ENCODE measurements at regions not wholly inside any gene's neighbourhood (a gene's known extent, or its start where the extent isn't known, plus 50 kb on each side); places are given as distances from the start of the nearest gene placed in this dataset.
"Not testable (repeated sequence)": the region's sequence is repeated elsewhere in the genome, so short reads cannot be mapped to it uniquely, and the experiment has no call there.

DNA sequence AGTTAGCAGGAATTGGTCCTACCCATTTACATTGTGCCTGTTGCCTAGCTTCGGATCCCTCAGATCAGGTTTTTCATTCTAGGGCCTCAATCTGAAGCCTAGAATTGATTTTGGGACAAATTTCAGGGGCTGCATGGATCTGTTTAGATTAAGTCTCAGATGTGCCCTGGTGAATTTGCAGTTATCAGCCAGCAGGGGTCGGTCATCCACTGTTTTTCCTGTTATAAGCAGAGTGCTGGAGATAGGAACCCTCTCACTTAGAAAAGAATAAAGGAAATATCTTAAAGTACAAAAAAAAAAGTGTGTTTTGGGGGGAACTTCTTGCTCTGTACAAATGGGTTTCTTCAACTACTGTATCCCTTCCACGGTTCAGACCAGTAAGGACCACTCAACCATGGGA, 212.5 kb downstream of the BCHE start:
- DNase-seq = no peak

DNA sequence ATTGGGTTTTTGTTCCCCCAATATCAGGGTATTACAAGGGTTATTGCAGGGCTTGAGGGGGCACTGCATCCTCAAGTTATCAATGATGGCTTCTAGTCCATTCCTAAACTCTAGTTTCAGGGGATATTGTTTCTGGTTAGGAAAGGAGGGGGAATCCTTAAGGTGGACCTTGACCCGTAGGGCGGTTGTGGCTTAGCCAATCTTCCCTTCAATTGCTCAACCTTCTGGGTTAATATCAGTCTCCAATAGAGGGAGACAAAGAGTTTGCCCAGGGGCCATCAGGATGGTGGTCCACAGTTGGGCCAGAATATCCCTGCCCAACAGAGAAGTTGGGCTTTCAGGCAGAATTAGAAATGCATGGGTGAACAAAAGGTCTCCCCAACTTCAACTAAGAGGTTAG, 214.9 kb downstream of the BCHE start:
- DNase-seq = no peak

DNA sequence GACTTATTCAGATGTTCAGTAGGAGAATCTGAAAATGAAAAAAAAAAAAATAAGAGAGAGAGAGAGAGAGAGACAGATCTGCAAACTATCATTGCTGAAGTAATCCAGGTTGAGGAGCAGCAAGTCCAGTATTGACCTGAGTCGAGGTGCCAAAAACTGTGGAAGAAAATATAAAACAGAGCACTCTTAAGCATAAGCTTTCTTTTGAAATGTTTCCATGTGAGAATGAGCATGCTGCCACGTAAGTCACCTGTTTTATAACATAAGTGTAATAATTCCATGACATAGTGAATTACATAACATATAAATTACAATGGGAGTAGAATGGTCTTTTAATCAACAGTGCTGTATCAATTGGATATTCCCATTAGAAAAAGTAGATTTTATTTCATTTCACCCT, 218.2 kb downstream of the BCHE start:
- no peak for DNase-seq

DNA sequence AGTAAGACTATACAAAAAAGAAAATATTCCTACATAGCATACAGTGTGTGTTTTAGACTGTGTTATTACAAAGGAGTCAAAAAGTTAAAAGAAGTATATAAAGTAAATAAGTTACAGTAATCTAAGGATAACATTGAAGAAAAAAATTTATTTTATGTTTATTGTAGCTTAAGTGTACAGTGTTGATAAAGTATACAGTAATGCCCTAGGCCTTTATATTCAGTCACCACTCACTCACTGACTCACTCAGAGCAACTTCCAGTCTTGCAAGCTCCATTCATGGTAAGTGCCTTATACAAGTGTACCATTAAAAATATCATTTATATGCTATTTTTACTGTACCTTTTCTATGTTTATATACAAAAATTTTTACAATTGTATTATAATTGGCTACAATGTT, 220.1 kb downstream of the BCHE start:
- no peak for DNase-seq

DNA sequence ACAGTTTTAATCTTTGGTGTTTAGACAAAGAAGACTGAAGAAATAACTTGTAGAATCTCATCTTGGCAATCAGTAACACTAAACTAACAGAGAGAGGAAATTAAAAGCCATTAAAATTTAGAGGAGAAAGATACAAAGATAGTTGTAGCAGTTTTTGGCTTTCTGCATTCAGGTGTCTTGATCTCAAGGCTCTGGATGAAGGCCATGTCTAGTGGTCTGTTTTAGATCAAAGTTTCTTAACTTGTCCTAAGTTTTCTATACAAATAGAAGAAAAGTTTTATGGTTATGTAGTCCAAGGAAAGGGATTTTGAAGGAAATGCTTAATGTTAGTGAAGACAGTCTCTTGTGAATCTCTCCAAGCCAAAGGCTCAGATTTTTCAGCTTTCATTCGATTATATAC, 222.9 kb downstream of the BCHE start:
- DNase-seq = no peak

DNA sequence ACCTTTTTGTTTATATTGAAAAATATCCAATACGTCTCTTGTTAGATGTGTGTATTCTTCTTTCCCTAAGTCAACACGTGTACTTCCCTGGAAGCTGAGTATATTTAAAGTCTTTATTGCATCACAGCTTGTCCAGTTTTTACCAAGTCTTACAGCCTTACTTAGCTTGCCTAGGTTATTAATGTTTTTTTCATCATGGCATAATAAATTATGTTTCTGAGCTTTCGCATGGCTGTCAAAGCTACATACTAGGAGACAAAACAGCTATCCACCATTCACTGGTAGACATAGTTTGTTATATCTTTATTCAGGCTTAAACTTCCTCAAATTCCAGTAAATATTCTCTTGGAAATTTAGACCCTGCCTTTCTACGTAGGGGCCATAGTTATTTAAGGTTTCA, 224.2 kb downstream of the BCHE start:
- DNase-seq = no peak

DNA sequence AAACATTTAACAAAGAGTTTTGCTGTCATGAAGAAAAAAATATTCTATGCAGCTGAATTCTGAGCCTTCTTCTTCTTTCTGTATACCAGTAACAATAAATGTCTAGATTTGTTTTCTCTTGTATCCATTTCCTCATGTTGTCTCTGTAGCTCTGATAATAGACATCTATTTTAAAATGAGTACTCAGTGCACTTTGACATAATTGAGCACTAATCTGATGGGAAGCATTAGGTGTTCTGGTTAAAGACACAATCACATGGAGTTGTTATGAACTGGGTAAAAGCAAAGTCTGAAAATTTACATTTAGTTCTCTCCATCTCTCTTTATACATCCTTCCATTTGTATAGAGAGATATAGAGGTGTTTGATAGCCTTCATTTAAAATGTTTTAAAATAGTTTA, 230.0 kb downstream of the BCHE start:
- DNase-seq = no peak

DNA sequence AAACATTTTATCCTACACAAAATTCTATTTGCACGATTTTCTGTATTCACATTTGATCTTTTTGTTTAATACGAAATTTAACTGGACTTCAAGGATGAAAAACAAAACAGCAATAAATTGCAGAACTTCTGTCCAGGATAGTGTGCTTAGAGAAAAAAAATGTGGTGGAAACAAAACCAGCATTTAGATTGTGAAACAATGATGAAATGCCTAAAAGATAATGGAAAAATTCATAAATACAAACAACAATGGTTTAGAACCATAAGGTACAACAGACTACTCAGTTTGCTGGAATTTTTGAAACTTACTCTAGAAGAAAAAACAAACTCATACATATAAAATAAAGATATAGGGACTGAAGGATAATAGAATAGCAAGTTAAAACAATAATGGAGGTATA, 234.0 kb downstream of the BCHE start:
- no peak for DNase-seq

DNA sequence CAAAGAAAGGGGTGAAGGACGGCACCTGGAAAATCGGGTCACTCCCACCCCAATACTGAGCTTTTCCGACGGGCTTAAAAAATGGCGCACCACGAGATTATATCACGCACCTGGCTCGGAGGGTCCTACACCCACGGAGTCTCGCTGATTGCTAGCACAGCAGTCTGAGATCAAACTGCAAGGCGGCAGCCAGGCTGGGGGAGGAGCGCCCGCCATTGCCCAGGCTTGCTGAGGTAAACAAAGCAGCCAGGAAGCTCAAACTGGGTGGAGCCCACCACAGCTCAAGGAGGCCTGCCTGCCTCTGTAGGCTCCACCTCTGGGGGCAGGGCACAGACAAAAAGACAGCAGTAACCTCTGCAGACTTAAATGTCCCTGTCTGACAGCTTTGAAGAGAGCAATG, 264.7 kb downstream of the BCHE start:
- DNase-seq = not testable (repeated sequence)

DNA sequence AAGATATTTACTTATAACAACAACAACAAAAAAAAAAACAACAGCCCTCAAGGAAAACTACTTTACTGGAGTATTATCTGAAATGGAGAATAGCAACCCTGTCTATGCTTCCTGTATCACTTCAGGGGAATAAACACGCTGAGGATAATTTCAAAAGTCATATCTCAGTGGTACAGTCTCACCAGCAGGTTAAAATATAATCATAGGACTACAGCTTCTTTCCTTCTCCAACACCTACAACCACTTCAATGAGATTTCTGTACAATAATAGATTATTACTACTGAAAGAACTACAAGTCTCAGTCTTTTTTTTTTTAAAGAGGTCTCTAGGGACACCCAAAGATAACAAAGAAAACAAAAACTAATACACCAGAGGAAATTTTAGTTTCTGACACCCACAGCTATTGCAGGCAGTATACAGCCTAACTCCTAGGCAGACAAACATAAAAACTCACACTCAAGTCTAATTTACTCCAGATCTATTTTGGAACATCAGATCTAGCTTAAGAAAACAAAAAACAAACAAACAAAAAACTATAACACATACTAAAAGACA, 268.2 kb downstream of the BCHE start:
- no peak for DNase-seq

DNA sequence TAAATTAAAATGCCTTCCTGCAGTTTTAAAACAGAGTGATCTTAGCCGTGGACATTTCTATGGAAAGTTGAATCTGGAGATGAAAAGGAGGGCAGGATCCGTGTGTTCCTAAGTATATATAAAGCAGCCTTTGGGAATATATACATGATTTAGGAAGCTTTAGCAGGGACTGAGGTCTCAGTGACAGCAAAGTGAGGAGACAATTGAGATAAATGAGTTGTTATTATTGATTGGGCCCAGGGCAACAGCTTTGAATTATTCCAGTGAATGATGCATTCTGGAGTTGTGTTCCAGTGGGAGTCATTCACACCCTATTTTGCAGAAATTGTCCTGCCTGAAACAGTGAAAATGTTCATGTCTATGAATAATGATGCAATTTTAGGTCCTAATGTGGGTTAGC, 281.4 kb downstream of the BCHE start:
- no peak for DNase-seq

DNA sequence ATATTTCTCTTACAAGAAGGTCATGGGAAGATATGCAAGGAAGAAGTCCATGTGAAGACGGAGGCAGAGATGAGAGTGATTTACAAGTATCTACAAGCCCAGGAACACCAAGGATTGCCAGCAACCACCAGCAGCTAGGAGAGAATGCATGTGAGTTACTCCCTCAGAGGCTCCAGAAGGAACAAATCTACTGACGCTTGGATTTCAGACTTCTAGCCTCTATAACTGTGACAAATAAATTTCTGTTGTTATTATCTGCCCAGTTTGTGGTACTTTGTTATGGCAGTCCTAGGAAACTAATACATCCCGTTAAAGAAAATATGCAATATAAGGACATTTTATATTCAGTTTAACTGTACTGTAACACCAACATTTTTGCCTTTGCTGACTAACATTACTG, 283.9 kb downstream of the BCHE start:
- no peak for DNase-seq

DNA sequence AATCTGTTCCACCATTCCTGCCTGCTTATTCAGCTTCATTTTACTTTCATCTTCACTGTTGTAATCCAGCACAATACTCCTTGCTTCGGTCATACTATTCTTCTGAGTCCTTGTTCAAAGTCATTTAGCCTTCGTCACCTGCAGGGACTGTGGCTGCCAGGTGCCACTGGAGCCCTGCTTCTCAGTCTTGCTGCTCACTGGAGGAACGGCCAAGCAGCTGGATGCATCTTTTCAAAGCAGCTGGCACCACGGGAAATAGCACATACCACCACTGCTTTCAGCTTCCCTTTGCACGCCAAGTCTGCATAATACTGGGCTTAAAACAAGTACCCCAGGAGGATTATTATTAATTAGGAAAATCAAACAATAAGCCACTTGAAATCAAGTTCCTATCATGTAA, 287.6 kb downstream of the BCHE start:
- DNase-seq = no peak

DNA sequence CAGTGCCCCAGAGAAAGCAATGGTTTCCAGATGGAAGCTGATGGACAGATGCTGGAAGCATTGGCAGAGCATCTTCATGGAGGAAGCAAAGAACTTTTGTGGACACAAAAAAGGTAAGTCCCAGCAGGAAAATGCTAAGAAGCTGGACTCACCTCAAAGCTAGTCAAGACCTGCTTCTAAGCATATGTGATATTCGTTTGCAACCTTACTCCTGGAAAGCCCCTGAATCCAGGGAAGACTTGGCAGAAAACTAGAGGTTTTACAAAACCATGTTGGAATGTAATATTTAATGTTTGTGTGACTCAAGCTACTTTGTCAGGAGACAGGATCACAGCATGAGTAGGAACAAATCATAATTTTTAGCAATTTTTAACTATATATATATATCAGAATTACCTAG, 288.2 kb downstream of the BCHE start:
- no peak for DNase-seq

DNA sequence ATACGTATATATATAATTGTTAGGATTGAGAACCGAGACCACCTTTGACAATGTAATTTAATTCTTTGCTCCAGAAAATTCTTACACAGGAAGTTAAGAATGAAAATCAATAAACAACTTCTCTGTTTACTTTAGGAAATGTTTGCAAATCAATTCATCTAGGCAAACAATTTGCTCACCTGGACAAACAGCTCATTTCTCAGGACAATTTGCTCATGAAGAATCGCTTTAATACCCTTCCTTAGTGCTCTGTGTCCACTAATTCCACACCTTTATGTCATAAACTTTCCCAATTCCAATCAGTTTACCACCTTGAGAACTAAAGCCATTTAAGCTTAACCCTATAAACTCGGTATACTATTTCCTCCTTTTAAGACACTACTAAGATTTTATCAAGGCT, 292.2 kb downstream of the BCHE start:
- DNase-seq = no peak

DNA sequence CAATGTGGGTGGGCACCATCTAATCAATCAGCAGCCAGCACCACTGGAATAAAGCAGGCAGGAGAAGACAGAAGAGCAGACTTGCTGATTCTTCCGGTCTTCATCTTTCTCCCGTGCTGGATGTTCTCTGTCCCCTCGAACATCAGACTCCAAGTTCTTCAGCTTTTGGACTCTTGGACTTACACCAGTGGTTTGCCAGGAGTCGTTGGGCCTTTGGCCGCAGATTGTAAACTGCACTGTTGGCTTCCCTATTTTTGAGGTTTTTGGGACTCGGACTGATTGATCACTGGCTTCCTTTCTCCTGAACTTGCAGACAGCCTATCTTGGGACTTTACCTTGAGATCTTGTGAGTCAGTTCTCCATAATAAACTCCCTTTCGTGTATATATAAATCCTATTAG, 292.8 kb downstream of the BCHE start:
- no peak for DNase-seq

DNA sequence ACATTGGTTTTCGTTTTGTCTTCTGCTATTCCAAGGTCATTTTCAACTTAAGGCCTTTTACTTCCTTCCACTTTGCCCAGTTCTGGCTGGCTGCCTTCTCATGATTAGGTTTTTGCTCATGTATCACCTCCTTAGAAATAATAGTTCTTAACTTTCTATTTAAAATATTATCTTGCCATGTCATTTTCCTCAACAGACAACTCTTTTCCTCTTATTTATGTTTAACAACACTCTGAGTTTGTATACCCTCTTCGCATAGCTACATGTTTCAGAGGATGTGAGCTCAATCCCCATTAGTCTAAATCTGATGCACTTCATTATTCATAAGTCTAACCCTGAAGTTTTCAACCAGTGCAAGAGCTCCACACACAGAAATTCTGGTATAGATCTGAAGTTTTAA, 299.1 kb downstream of the BCHE start:
- DNase-seq = no peak

DNA sequence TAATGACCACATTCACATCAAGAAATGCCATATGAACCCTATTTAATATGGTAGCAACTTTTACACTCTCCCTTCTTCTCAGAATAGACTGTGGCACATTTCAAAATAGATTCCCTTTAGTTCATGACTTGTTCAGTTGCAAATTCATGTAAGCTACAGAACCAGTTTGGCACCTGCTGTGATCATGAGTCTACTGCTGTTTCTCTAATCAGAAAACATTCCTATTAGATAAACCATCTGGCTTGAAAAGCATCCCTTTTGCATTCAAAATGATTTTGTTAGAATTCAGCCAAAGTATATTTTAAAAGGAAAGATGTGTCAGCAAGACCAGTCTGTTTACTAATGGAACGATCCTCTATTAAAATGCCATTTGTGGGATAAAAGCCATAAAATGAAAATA, 304.4 kb downstream of the BCHE start:
- no peak for DNase-seq

DNA sequence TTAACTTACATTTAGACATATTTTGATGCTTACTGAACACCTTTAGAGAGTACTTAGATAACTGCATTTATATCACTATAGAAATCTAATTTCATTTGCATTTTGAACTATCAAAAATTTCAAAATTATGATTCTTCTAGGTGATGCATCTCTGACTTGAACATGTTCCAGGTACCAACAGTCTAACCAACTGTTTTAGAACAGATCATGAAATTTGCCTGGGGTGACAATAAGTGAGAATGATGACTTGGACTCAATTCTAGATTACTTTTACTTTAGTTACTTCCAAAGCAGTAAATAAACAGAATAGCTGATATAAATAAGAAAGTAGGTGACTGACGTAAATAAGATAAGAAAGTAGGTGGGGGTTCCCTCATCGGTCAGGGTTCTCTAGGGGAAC, 307.8 kb downstream of the BCHE start:
- DNase-seq = no peak

DNA sequence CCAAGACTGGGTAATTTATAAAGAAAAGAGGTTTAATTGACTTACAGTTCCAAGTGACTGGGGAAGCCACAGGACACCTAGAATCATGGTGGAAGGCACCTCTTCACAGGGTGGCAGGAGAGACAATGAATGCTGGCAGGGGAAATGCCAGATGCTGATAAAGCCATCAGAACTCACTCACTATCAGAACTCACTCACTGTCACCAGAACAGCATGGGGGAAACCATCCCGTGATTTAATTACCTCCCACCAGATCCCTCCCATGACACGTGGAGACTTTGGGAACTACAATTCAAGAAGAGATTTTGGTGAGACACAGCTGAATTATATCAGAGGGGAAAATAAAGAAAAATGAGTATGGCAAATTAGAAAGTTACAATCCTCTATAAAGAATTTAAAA, 310.9 kb downstream of the BCHE start:
- DNase-seq = no peak

DNA sequence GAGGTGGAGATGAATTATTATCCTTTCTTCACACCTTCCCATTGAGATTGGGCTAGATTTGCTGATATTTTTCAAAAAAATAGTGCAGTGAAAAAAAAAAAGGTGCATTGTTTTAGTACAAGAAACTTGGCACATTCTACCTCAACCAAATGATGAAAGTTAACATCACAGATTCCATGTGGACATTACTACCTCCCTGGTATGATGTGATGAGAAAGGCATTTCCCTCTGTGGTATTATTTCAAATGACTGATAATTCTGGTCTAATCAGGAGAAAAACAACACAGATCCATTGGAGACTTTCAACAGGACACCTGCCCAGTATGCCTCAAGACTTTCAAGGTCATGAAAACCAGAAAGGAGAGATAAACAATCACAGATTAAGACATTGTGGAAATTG, 313.4 kb downstream of the BCHE start:
- DNase-seq = no peak

DNA sequence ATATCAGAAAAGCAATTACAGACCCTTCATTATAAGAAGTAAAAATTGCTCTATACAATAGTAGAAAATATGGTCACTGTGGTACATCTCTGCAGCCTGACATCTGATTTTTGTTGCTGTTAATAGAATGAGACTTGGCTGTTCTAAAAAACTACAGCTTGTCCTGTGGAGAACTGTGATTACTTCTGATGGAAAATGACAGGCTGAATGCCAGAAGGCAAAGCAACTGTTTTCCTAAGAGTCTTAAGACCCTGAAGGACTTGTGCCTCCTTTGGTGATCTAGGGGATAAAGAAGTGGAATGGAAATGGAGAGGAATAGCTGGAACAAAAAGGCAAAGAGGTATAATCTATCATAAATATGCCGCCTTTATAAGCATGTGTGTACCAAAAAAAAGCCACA, 314.8 kb downstream of the BCHE start:
- no peak for DNase-seq

DNA sequence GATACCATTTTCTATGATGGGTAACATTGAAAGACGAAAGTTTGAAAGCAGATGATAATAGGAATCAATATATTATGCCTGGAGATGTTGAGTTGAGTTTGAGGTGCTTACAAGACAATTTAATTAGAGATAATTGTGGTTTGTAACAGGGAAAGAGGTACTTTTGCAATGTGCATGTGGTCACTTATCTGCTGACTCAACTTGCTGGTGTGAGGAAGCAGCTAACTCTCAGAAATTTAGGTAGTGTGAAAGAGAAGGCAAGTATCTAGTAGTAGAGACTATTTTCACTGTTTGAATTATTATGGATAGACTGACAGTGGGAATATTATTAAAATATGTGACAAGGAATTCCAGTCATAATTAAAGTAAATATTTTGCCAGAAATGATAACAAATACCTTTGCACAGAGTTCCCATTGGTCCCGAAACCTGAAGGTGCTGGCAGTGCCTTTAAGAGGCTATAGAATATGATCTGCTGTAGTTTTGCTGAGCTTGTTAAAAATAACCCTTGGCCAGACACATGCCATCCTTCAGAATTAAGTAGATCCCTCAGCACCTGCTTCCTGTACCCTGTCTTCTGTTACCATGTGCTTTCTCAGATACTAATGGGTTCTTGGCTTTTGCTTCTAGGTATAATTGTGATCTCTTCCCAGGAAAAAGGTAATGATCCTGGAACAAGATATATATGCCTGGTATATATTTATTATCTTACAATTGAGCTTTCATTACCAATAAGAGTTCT, 315.9 kb downstream of the BCHE start:
- DNase-seq = no peak

DNA sequence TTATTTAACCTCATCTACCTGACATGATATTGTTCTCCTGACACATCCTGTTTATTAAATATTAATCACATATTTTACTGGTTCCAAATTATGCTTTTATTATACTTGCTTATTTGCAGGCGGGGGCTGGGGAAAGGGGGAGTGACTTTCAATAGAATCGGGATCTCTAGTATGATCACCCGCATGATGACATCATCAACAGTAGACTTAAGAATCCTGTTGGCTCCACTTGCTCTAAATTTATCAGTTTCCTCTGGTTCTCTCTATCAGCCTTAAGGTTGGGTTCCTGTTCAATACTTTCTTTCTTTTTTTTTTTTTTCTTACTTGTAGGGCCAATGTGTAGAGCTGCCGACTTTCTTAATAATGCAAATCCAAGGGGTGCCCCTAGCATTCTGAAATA, 317.5 kb downstream of the BCHE start:
- no peak for DNase-seq

DNA sequence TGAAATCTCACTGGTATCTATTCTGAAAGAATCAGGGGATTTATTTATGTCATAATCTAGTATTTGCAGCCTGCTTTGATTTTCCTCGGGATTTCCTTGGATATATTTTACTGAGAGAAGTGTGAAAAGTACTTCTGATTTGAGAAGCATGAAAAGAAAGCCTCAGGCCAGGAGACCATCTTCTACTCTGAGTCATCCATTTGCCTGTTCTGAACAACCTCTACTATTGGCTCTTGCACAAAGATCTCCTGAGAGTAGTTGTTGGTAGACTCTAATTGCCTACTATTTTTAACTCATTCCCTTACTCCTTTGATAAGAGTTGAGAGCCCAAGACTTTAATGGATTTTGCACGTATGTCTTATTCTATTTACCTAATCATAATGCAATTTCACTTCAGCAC, 318.9 kb downstream of the BCHE start:
- no peak for DNase-seq

Data from DMS153 (cell line).